ENCODE measurements at regions not wholly inside any gene's neighbourhood (a gene's known extent, or its start where the extent isn't known, plus 50 kb on each side); places are given as distances from the start of the nearest gene placed in this dataset.

DNA sequence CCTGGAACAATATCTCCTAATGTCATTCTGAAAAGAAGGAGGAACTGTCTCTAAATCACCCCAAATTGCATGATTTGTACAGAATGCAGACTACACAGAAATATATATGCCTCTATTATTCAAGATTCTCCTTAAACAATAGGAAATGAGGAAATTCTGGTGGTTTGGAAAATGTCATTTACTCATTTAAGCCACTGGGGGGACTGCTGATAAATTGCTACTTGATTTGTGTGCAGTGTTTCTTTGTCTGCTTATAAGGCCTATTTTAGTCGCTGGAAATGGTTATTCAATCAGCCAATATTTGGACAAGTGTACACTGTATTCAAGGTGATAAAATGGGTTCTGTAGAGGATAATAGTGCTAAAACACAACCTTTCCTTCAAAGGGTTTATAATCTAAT lies 801.9 kb upstream of the CELF4 start:
- no peak for DNase-seq

DNA sequence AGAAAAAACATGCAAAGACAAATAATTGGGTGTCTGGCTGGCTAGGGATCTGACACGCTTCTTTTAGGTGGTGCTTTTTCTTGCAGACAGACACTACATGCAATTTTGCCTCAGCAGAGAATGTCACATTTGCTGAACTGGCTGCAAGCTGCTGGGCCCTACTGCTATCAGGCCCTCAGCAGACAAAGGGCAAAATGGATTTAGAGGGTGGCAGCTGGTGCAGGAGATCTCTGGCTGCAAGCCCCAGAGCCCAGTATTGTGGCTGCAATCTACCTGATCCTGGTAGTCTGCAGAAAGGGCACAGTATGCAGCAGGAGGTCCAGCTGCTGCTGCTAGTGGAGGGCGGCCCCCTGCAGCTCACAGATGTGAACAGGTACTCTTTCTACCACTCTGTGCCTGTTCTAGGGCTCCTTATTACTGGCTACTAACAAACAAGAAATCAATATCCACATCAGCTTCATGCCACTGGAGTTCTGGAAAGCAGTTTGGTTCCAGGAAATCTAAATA lies 796.7 kb upstream of the CELF4 start:
- DNase-seq: no peak

DNA sequence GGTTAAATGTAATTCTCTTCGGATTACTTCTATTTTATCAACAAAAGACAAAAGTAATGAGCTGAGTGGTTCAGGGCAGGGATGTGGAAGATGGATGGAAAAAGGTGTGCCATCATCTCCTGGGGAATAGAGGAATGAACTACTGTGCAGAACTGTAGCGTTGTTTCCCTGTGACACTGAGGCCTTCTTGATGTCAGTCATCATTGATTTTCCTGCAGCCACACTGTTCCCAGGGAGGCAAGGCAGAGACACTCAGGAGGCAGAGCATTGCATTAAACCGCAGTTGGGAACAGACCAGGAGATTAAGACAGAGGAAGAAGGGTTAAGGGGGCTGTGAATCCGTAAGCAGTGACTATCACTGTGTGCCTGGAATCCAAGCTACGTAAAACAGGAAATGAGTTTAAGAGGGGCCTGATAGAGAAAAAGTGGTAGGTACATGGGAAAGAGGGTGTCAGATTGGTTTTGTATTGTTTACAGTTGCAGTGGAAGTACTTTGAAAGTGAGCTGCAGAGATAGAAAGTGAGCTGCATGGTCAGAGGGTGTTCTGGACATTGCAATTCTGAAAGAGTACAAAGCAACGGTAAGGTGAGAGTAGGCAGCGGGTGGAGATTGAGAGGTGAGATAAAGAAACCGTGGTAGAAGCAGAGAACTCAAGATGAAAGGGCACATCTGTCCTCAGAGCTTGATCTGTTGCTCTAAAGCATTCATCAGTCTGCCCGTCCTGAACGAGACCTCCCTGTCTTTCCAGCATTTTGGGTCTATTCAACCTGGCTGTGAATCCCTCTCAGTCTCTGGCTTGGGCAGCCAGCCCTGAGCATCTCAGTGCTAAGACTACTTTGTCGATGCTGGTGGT lies 793.4 kb upstream of the CELF4 start:
- no peak for DNase-seq

DNA sequence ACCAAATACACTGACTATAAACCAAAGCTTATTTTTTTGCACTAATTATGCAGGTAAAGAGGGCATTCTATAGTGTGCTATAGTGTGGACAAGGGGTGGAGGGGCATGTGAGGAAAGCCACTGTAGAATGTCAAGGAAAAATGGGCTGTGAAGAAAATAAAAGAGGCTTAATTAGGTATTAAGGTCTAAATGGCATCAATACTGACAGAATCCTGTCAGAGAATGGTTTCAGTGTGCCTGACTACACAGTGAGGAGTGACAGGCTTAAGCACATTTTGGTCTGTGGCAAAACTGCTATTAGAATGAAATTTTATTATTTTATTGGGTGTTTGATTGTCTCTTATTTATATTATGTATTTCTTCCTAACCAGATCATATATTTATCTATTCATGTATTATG lies 787.6 kb upstream of the CELF4 start:
- DNase-seq: no peak

DNA sequence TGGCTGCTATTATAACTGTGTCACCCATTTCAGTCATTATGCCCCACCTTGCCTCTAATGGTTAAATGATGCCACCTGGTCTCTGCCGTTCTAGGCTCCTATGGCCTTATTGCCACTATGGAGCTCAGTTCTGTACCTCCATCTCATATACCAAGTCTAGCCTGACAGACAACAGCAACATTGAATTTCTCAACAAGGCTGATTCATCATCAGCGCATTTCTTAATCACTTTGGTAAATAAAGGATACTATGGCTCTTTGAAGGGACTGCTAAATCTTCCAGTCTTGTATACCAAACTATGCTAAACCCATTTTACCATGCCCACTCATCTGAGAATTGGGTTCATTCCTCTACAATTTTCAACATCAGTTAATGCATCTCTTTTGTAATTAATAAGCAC lies 784.5 kb upstream of the CELF4 start:
- DNase-seq: no peak

DNA sequence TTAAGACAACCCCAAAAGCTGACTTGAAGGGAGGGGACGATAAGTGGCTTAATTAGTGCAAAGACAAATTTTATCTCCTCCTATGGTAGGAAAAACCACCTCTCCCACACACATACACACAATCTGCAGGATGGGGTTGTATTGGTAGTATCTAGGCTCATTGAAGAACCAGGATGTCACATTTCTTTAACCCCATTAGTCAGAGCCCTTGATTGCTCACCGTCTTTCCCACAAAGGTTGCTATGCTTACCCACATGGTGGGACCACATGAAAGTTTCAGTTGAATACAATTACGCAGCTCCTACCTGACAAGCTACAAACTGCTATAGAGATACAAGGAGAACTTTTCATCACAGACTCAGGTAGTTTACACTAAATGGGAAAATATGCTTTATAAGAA lies 765.0 kb upstream of the CELF4 start:
- DNase-seq: no peak

DNA sequence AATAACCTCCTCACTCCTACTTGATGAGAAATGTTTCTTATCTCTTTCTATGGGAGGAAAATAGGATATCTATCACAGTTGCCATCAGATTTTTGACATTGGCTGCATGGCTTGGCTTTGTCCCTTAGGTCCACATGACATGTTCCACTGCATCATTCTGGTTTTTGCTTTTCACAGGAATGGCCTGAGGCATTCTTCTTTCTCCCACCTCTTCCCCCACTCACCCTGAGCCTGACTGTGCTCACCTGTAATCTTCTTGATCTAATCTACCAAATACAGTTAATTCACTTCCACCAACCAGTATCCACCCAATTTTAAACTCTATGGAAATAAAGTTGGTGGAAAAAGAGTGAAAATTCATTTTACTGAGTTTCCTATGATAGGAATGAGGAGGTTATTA lies 763.5 kb upstream of the CELF4 start:
- DNase-seq: no peak

DNA sequence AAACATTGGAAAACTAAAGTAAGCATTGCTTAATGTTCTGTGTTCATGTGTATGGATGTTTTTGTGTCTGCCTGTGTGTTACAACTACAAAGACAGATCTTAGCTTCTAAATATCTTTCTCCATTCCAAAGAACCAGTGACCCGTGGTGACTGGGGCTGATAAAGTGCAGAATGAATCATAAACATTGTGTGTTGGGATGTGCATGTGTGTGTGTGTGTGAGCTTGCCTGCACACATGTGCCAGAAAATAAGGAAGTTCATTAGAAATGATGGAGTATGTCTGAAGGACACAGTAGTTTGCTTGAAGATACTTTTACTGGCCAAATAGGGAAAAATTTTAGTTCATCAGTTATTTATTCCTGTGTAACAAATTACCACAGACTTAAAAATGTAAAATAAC lies 756.6 kb upstream of the CELF4 start:
- no peak for DNase-seq

DNA sequence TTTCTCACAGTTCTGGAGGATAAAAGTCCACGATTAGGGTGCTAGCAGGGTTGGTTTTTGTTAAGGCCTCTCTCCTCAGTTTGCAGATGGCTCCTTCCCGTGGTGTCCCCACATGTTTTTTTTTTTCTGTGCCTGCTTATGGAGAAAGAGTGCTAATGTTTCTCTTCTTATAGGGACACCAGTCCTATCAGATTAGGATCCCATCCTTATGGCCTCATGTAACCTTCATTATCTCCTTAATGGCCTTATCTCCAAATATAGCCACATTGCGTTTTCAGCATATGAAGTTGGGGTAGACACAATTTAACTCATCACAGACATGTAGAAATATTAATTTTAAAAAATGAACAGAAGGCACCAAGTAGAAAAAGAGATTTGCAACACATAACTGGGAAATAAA lies 755.7 kb upstream of the CELF4 start:
- DNase-seq: no peak

DNA sequence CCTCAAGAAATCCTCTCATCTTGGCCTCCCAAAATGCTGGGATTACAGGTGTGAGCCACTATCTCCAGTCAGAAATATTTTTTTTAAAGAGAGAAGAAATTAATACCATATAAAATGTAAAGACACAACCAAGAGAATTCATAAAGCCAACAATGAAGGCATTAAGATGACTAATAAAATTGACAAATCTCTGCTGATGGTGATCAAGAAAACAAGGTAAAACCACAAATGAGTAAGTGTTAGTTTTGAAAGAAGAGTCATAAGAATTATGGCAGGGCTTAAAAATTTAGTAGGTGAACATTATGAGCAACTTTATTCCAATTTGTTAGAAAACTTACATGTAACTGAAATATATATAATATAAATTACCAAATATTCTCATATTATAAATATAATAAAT lies 752.8 kb upstream of the CELF4 start:
- no peak for DNase-seq

DNA sequence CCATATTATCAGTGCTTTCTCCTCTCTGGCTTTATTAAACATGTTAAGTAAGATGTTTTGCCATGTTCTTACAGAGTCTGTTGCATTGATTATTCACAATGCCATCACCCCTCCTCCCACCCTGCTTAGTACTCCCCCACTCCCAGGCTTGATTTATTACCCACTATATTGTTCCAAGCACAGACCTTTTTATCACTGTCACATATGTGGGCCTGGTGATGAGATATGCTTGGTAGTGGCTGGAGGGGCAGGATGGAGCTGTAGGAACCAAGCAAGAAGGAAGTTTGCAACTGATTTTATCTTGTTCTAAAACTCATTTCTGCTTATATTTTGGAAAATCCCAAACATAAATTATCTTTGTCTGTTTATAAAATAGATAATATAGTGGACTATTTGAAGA lies 748.2 kb upstream of the CELF4 start:
- no peak for DNase-seq

DNA sequence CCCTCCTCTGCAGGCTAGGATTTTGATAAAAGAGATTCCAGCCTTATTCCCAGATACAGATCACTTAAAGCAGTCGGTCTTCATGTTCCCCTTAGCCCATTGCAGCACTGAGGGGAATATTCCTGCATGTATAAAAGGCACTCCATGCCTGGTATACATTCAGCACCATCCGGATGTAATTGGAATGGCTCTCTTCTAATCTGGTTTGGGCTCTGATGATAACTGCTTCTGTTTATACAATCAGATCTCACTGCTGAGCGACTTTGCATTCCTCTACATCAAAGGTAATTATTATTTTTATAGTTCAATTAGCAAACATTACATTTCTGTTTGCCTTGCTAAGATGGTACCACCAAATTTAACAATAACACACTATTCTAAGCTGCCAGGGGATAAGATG lies 746.9 kb upstream of the CELF4 start:
- no peak for DNase-seq

DNA sequence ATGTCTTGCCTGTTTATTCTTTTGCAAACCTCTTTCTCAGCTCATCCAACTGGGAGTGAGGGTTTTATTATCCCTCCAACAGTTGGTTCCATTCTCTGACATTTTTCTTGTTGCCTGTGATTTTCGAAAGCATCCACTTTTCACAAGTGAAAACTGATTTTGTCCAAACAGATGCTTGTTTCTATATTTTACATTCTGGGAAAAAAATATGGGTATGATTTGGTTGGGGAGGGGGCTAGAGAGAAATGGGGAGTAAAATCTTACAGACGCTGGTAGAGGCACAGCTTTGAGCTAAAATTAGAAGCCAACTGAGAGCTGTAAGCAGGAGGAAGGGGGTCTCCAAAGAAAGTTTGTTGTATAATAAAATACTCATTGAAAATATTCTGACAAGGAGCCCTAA lies 745.3 kb upstream of the CELF4 start:
- no peak for DNase-seq

DNA sequence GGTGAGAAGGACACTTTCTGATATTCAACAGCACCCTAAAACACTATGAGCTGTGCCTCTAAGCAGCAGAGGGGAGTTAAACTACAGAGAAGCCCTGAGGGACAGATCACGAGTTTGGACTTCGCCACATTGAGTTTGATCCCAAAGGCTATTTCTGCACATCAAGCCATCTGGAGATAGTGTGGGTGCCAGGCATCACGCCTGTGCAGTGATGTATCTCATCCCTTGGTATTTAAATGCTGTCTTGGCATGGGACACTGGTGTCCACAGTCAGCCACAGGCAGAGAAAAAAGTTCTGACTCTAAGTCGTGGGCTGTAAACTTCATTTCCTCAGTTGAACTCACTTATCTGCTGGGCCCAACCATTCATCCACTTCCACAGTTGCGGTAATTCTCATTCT lies 742.3 kb upstream of the CELF4 start:
- no peak for DNase-seq

DNA sequence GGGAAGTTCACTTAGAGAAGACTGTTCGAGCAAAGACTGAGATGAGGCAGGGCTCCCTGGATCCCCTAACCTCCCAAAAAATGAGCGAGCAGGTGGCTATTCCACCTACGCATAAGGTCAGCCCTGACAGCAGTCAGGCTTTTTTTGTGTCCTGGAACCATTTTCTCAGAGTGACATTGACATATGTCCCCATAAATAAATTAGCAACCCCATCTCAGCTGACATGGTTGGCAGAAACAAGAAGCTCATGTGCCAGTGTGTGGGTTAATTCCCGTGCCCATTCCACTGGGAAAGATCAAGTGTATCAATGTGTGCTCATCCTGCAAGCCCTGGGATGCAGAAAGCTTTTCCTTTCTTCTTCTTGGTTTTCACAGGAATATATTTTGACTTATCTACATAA lies 740.4 kb upstream of the CELF4 start:
- DNase-seq: no peak

DNA sequence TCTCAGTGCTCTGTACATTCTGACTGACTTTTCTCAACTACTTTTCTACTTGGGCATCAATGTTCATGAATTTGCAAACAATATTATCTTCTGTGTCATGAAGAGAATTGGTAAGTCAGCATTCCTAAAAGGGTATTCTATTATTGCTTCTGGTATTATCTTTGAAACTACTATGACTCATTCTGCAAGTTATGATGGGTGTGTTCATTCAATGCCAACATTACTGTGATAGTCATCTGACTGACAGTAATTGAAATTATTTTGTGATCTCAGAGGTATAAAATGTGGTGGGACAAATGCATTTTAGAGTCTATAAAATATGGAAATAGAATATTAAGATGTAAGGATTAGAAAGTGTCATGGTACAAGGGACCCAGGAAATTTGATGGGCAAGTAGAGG lies 736.0 kb upstream of the CELF4 start:
- DNase-seq: no peak

DNA sequence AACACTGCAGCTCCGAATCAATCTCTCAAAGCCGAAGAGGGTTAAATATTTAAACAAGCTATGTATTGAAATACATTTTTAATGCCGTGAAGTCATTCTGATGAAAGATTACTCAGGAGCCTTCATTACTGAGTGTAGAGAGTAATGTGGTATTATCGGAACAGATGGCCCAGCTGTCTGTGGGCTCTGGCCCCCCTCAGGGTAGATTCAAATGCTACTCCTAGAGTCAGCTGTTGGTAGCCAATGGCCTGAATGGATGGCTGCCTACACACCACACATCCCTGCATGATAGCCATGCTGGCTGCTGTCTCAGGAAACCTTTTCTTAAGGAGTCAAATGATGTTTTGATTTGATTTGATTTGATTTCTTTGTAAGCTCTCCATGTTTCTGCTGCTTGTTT lies 732.3 kb upstream of the CELF4 start:
- DNase-seq: no peak

DNA sequence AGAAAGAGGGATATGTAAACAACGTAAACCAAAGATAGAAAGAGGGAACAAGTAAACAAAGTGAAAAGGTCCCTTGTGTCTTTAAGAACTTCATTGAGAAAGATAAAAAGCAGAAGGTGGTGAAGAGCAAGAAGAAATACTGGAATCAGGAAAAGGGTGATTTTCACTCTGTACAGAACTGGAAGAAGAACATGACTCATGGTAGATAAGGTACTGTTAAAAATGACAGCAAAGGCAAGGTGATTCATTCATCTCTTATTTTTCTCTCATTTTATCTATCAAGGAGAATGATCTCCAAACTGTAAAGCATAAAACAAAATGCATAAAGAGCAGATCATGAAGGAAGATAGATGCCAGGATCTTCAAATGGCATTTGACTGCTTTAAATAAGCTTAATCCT lies 724.6 kb upstream of the CELF4 start:
- no peak for DNase-seq

DNA sequence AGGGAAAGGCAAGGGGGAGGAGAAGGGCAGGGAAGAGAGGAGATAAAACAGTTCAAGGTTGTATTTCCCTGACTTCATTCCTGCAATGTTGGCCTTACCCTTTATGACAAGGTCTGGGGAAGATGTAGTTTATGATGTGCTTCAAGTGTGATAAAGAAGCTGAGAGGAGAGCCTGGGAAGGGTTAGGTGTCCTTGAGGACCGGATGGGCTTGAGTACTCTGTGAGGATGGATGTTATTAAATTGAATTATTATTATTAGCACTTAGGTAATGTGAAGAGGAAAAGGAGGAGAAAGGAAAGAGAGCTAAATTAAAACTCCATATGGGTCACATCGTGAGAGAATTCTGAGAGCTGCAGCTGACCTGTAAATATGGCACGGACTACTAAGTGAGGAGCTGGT lies 719.4 kb upstream of the CELF4 start:
- no peak for DNase-seq

DNA sequence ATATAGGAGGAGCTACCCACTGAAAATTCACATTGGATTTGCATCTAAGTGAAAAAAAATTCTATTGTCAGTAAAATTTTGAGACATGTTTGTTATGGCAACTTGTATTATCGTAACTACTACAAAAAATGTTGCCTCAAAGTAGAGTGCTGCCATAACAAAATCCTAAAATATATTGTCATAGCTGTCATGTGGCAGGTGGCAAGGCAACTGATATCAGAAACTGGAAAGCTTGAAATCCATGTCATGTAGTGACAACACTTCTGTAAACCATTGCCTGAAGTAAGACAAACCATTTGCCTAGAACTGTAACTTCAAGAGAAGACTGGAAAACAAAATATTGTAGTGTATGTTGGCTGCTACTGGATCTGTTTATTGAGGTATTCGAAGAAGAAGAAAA lies 697.5 kb upstream of the CELF4 start:
- DNase-seq: no peak

DNA sequence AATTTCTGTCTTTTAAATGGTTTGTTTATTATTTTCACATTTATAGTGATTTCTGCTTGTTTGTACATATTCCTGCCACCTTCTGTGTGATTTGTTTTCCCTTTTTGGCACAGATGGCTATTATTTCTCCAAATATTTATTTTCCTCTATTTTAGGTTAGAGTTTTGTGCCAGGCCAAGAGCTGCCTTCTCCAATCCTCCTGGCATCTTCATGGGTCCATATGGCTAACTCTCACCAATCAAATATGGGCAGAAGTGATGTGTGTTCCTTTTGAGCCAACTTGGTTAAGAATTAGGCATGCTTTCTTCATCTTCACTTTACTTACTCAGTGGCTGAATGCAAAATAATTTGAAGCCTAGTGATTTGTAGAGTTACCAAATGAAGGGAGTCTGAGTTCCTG lies 697.1 kb upstream of the CELF4 start:
- no peak for DNase-seq

DNA sequence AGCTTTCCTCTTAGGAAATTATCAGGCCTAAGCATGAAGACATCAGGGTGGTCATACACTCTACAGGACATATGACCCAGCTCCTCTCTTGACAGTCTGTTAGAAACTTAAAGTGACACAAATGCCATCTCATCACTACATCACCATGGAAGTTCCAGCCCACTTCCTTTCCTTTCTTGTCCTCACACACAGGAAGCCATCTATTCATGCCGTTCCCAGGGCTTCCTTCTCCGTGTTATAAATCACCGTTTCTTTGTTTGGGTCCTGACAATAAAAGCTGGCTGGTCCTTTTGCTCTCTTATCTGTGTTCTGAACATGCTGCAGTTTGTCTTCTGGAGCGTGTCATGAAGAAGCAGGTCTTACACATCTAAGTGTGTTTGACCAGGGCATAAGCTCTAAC lies 692.1 kb upstream of the CELF4 start:
- DNase-seq: no peak

DNA sequence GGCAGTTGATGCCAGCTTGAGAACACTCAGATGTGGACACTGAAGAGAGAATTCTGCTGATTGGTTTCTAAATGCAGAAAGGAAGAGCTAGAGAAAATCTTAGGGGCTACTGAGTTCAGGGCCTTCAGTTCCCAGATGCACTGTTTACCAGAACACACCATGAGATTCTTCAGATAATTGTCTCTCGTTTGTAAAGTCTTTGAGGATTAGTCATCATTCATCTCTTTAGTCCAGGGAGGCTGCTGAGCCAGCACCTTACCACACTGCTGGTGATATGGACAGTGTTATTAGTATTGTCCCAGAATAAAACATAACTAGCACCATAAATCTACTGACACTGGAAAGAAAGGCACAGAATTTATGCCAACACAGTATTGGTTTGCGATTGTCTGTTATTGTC lies 690.8 kb upstream of the CELF4 start:
- DNase-seq: no peak

DNA sequence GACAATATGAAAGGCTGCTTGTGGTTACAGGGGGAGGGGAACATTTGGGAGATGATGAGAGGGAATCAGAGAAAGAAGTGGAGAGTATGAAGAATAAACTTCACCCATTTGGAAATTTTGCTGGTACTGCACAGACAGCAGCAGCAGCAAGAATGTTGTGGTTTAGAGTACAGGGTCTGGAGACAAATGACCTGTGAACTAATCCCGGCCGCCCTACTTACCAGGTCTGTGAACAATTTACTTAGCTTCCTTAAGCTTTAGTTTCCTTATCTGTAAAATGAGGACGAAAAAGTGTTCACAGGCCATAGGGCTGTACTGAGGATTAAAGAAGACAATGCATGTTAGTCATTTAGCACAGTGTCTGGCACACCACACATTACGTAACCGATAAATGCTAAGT lies 685.4 kb upstream of the CELF4 start:
- DNase-seq: no peak

DNA sequence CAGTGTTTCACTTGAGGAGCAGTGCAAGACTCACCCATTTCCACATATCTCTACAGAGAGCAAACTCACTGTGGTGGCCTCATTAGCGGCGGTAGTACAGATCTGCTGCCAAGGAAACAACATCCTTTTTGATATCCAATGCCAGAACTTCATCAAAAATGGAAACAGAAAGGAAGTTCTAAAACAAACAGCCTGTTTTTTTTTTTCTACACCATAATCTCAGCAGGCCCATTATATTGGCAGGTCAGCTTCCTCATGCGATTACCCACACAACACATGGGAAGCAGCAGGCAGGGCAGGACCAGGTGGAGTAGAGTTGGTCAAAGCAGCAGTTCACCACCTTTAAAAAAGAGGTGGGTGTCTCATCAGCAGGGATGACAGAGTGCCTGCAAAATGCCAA lies 678.9 kb upstream of the CELF4 start:
- no peak for DNase-seq

Data from femur (tissue), 1 donor.